ENCODE measurements at regions not wholly inside any gene's neighbourhood (a gene's known extent, or its start where the extent isn't known, plus 50 kb on each side); places are given as distances from the start of the nearest gene placed in this dataset.

- DNase-seq (no peak), ATAC-seq (no peak)
- H3K27me3 ChIP-seq = no peaks in the 10 kb centered on the region
- no peaks in the 10 kb centered on the region for H3K36me3 ChIP-seq
- H3K4me1 ChIP-seq = no peaks in the 10 kb centered on the region
- intact Hi-C loops (cut with DNase I) = no loop called here
- TF ChIP-seq CTCF (IDR thresholded peaks at IDR 0.05) = no peak
- no peak overlapping the region for H3K27ac ChIP-seq
- no peak overlapping the region for H3K4me3 ChIP-seq
- no peaks in the 10 kb centered on the region for H3K9me3 ChIP-seq
These were observed 180.7 kb downstream of the ZC3H11B start for GRCh38 chr1:219432191-219432606.

GRCh38 chr1:219430419-219430818, 182.5 kb downstream of the ZC3H11B start:
- Histone ChIP-seq H3K36me3 (no peaks in the 10 kb centered on the region), H3K4me3 (no peak overlapping the region), H3K9me3 (no peaks in the 10 kb centered on the region), H3K4me1 (no peaks in the 10 kb centered on the region), H3K27me3 (no peaks in the 10 kb centered on the region), H3K27ac (no peak overlapping the region)
- no peak for DNase-seq
- intact Hi-C loops (cut with DNase I) = no loop called here
- no peak for ATAC-seq
- TF ChIP-seq CTCF (IDR thresholded peaks at IDR 0.05) = no peak

- DNase-seq = no peak
- Histone ChIP-seq H3K9me3 (no peaks in the 10 kb centered on the region), H3K4me1 (no peaks in the 10 kb centered on the region), H3K4me3 (no peak overlapping the region), H3K36me3 (no peaks in the 10 kb centered on the region), H3K27me3 (no peaks in the 10 kb centered on the region), H3K27ac (no peak overlapping the region)
- intact Hi-C loops (cut with DNase I) = no loop called here
- ATAC-seq = no peak
- no peak for TF ChIP-seq CTCF (IDR thresholded peaks at IDR 0.05)
These were observed 184.3 kb downstream of the ZC3H11B start for GRCh38 chr1:219428651-219429050.

GRCh38 chr1:219427989-219428388, 184.9 kb downstream of the ZC3H11B start:
- Histone ChIP-seq H3K4me3 (no peak overlapping the region), H3K36me3 (no peaks in the 10 kb centered on the region), H3K27ac (no peak overlapping the region), H3K27me3 (no peaks in the 10 kb centered on the region), H3K4me1 (no peaks in the 10 kb centered on the region), H3K9me3 (no peaks in the 10 kb centered on the region)
- ATAC-seq (no peak), DNase-seq (no peak)
- intact Hi-C loops (cut with DNase I) = no loop called here
- no peak for TF ChIP-seq CTCF (IDR thresholded peaks at IDR 0.05)

- intact Hi-C loops (cut with DNase I) = no loop called here
These were observed 185.5 kb downstream of the ZC3H11B start for GRCh38 chr1:219427403-219427802.

More at GRCh38 chr1:219427403-219427802, 185.5 kb downstream of the ZC3H11B start:
- H3K27me3 ChIP-seq = no peaks in the 10 kb centered on the region
- H3K4me3 ChIP-seq = no peak overlapping the region
- DNase-seq (no peak), ATAC-seq (no peak)
- no peak overlapping the region for H3K27ac ChIP-seq
- no peaks in the 10 kb centered on the region for H3K4me1 ChIP-seq
- no peaks in the 10 kb centered on the region for H3K36me3 ChIP-seq
- TF ChIP-seq CTCF (IDR thresholded peaks at IDR 0.05) = no peak
- no peaks in the 10 kb centered on the region for H3K9me3 ChIP-seq

Measured in upper lobe of right lung (tissue), 1 donor.